AG09319 (cell line): ENCODE measurements at regions not wholly inside any gene's neighbourhood (a gene's known extent, or its start where the extent isn't known, plus 50 kb on each side); places are given as distances from the start of the nearest gene placed in this dataset.

Experiments
- DNase-seq: peaks from one replicate; pipeline ENCODE4 v3.0.0-alpha.2; 2010; ENCODE audit warnings: low read depth; ENCODE audit errors: extremely low read depth
- CTCF ChIP-seq: IDR thresholded peaks from 2 replicates; pipeline ENCODE4 v1.5.1; 2011; ENCODE audit warnings: low read depth, mild to moderate bottlenecking, inconsistent platforms, low read length, moderate library complexity

- no peak for TF ChIP-seq CTCF
- no peak for DNase-seq
Measured at GRCh38 chr18:67179726-67180125, 336.8 kb downstream of the DSEL start.

- no peak for TF ChIP-seq CTCF
- DNase-seq = no peak
Measured at GRCh38 chr18:67159662-67160061, 356.9 kb downstream of the DSEL start.

GRCh38 chr18:67154979-67155378 lies 361.5 kb downstream of the DSEL start:
- no peak for TF ChIP-seq CTCF
- DNase-seq = no peak

- TF ChIP-seq CTCF = no peak
- DNase-seq = no peak
Measured at GRCh38 chr18:67151366-67151765, 365.2 kb downstream of the DSEL start.

GRCh38 chr18:67145586-67146292 lies 370.8 kb downstream of the DSEL start:
- no peak for TF ChIP-seq CTCF

GRCh38 chr18:67144329-67144728 lies 372.2 kb downstream of the DSEL start:
- no peak for TF ChIP-seq CTCF
- no peak for DNase-seq

More at GRCh38 chr18:67145586-67146292, 370.8 kb downstream of the DSEL start:
- no peak for DNase-seq

- no peak for TF ChIP-seq CTCF
- DNase-seq = no peak
Measured at GRCh38 chr18:67143028-67143427, 373.5 kb downstream of the DSEL start.
